ENCODE measurements at regions not wholly inside any gene's neighbourhood (a gene's known extent, or its start where the extent isn't known, plus 50 kb on each side); places are given as distances from the start of the nearest gene placed in this dataset.
"Not testable (repeated sequence)": the region's sequence is repeated elsewhere in the genome, so short reads cannot be mapped to it uniquely, and the experiment has no call there.

DNA sequence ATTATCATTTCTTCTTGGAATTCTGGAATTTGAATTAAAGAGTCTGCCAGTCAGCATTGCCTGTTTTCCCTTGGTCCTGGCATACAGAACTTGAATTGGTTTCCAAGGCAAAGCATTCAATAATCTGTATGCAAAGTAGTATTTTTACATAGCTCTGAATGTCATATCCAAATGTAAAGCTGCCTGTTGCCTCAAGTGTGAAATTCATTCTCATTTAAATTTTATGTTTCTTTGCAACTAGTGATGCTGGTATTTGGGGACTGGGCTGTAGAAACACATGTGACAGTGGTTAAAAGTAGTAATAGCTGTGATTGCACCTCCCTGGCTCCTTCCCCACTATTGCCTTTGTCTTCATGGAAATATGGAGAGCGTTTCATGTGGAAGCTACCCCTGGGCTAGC lies 743.9 kb upstream of the GOLIM4 start:
- DNase-seq: no peak

DNA sequence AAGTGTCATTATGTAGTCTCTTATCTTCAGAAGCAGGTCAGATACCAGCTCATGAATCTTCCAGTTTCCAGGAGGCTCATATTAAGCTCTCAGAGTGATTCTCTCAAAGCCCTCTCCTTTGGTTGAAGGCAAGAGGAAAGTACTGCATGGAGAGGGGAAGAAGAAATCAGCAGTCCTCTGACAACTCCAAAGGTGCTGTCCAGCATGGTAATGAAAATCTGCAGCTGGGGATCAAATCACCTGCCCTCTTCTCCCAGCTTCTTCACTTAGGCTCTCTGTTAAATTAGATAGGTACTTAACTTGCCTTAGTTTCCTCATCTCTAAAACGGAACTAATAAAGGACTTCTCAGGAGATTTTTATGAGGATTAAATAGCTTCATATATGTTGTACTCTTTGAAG lies 738.8 kb upstream of the GOLIM4 start:
- no peak for DNase-seq

DNA sequence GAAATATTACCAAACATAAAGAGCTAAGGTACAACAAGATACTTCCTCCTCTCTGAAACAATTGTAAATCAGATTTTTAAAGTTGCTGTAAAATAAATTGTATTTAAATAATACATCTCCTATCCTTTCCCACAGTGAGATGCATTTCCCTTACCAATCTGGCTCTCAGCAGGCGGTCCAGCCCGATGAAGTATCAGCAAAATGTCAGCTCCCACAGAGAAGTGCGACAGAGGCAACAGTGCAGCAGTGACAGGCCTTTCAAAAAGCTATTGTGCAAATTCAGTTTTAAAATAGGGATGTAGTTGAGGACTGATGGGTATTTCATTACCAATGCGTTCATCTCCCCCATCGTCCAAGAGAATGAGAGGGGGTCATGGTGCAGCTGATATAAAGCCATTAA lies 733.2 kb upstream of the GOLIM4 start:
- no peak for DNase-seq

DNA sequence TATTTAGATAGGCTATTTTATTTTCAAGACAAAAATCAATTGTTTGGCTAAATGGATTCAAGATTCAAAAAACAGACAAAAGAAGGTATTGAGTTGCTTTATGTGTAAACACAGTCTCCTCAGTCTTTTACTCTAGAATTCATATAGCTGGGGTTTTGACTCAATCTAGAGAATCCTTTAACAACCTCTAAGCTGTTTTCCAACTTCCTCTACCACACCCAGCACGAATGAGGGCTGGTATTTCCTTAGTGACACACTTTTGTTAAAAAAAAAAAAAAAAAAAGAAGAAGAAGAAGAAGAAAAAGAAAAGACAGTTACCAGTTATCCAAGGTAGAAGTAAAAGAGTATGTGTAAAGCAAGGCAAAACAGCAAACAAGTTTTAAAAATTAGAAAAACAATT lies 732.8 kb upstream of the GOLIM4 start:
- no peak for DNase-seq

DNA sequence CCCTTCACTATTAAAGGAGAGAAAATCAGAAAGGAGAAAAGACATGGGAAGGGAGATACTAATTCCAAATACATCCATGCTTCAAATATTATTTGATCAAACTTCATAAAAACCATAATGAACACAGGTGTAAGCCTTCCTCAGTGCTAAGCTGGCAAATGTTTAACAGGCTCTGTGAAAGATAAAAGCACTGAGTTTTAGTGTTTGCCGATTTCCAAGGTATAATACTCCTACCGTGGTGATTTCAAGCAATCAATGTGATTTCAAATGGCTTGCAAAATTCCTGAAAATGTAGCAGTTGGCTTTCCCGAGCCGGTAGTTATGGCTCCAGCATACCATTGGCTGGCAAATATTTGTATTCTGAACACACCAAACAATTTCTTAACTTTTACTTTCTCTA lies 732.3 kb upstream of the GOLIM4 start:
- no peak for DNase-seq

DNA sequence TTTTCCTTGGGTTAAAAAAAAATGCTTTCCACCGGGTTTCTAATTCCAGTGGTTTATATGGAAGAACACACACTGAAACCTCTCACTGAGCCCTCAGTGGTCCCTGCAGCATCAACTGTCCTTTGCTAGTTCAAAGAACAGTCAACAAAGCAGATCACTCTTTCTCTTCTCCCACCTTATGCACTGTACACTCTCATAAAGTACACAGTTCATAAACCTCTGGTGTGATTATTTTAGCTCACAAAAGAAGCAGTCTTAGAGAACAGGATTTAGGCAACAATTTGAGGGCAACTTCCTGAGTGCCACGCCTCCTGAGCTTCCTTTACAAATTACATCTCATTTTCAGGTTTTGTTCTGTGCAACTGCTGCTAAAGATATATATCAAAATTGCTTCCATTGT lies 728.4 kb upstream of the GOLIM4 start:
- DNase-seq: no peak

DNA sequence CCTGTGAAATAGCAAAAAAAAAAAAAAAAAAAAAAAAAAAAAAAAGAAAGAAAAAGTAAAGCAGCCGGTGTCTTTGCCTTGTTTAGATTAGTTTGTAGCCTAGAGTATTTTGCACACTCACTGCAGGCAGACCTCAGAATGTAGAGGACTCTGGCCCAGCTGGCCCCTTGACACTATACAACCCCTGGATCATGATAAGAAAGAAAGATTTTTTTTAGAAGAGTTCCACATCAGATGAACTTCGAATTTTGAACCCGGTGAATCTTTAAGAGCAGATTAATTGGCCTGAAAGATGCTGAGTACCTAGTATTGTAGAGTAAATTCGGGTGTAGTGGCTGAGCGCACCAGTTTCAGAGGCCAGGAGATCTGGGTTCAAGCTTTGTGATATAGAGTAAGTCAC lies 727.7 kb upstream of the GOLIM4 start:
- no peak for DNase-seq

DNA sequence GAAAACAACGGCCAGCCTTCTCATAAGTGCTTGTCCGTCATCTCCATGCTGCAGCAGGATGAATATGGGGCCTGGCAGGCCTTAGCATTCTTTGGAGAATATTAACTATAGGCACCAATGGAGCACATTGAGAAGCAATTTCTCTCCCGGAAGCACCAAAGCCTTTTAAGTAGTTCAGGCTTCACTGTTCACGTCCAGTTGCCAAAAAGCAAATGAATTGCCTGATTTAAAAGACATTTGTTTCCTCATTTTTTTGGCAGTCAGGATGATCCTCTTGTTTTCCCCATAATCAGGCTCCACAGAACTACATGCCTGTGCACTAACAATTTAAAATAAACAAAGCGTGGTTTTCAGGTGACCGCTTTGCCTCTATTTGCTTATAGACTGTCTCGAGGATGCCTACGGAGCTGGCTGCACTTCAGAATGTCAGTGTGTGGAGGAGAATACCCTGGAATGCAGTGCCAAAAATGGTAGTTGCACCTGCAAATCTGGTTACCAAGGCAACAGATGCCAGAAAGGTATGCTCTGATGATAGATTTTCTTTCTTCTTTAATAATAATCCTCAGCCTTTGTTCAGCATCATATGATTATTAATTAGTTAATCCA lies 725.2 kb upstream of the GOLIM4 start:
- peak; percentile 2 for DNase-seq

DNA sequence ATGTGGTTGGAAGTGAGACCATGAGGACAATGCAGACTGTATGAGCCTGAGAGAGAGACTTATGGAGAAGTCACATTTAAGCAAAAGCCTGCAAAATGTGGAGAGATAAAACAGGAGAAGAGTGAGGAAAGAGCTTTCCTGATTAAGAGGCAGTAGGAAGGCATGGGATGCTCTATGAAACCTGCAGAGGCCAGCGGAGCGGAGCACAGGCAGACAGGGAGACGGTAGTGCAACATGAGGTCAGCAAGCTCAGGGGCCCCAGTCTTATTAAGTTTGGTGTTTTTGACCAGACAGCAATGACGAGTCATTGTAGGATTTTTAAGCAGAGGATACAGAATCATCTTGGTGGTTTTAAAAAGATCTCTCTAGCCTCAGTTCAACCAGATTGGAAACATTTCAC lies 721.5 kb upstream of the GOLIM4 start:
- DNase-seq: no peak

DNA sequence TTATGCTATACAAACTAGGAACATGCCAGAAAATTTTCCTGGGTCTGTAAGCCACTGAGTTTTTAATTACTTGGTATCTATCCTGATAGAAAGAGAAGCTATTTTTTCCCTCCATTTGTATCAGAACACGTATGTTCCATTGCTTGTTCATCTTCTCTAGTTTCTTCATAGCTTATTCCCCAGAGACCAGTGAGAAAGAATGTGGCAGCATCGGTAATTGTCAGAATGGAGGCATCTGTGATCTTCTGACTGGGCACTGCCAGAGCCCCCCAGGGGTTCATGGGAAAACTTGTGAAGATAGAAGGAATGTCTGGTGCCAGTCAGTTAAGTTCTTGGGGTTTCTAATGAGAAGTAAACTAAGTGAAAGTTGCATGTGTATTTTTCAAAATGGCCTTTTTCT lies 720.2 kb upstream of the GOLIM4 start:
- DNase-seq: no peak

DNA sequence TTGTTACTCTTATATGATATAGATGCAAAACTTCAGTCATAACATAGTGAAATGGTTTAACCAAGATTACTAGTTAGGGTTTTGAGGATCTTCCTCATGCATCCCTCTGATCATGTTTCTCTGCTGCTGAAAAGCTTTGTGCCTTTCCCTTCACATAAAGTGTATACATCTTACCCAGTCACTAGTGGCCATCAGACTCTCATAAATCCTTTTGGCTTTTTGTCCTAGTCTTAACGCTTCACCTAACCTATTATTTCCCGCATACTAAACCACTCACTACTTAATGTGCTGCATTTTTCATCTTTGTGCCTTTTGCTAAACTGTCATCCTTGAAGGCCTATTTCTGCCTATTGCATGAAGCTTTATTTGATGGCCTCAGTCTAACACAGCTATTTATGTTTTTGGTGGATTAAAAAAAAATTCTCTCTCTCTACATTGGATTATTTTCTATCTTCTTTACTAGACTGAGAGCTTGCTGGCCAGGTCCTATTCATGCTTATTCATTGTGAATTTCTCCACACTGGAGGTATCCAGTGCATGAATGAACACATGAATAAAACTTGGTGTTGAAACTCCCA lies 717.6 kb upstream of the GOLIM4 start:
- DNase-seq: no peak

DNA sequence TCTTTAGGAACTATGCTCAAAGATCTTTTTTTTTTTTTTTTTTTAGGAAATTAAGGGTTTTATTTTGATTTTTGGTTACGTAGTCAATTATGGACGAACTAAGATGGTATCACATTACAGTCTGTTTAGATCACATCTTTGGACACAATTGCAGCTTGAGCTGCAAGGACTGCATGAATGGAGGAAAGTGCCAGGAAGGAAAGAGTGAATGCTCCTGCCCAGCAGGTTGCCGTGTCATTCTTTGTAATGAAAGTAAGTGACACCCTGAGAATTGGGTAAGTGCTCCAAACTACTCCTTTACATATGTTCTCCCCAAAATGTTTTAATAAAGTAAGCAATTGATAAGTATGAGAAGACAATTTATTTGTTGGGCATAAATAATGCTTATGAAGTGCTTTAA lies 716.5 kb upstream of the GOLIM4 start:
- no peak for DNase-seq

DNA sequence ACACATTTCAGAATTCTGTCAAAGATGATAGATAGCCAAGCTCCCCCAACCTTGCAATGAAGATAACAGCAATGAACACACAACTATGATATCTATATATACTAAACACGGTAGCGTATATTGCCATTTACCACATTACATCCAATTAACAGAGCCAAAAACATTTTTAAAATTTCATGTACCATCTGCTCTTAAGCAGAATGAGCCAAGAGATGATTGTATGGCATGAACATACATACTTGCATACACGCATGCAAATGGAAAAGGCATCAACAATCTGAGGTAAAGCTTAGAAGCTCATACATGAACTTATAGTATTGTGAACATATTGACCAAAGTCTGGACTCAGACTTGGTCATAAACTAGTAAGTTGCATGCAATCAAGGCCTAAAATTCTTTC lies 712.9 kb upstream of the GOLIM4 start:
- DNase-seq: no peak

DNA sequence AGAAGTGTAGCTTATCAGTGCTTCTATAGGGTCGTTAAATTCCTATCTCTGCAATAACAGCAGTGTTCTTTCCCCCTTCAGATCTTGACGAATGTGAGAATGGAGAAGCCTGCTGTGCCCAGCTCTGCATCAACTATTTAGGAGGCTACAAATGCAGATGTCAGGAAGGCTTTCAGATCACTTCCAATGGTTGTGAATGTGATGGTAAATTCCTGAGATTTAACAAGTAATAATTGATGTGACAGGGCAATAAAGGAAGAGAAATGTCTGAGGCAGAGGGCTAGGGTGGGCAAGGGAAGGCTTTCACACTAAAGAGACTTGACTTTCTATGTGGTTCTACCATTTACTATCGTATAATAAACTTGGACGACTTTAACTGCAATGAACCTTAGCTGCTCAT lies 711.7 kb upstream of the GOLIM4 start:
- DNase-seq: no peak

DNA sequence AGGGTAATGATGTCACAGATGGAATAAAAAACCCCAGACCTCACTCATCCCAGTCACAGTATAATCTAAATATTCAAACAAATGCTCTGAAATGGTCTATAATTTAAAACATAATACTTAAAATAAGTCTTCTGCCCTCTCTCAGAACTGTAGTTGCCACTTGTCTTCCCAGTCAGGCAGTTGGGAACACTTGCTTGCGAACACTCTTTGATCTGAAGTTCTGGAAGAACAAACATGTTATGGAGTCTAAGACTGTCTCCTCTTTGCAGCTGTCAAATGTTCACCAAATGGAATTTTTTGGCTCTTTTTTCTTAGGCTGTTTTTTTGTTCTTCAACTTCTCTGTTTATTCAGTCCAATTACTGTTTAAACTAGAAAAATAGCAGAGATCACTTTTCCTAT lies 711.1 kb upstream of the GOLIM4 start:
- no peak for DNase-seq

DNA sequence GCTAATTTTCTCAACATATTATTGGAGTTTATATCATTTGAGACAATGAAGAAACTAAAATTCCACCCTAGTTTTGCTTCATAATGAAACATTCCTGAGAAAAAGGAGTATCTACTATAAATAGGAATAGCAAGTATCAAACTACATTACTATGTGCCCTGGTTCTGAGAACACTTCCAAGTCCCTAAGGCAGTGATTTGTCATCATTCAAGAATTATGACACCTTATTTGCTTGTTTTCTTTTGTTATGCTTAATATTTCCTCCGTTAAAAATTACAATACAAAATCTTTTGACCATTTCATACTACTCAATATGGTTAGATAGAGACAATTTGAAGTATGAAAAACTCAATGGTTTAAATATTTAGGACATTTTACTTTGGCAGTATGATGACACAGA lies 707.8 kb upstream of the GOLIM4 start:
- no peak for DNase-seq

DNA sequence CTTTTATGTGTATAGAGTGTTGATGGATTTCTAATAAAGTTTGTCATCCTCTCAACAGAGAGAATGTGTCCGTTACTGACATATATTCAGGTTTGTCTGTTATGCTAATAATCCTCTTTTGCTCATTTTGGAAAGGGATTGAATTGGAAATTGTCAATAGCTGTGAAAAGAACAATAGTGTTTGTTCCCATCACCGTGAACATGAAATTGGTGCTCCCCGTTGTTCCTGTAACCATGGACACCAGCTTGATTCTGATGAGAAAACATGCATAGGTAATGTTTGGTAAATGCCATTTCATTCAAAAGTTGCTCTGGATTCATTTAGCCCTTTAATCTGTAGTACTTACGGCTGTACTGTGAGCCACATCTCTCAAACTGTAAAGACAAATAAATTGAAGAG lies 707.0 kb upstream of the GOLIM4 start:
- no peak for DNase-seq

DNA sequence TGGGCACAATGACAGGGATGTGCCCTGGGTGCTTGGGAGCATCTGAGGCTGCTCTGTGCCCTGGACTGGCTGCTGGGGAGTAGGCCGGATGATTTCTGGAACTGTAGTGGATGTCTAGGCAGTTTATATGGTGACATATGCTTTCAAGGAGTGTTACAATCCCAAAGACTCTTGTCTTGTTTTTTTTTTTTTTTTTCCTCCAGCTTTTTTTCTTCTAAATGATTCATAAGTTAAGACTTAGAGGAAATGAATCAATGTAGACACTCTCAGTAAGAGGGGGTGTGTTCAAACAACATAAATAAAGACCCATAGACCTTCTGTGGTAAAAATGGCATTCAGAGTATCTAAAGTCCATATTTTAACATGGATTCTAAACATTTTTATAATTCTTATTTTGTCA lies 706.1 kb upstream of the GOLIM4 start:
- DNase-seq: no peak

DNA sequence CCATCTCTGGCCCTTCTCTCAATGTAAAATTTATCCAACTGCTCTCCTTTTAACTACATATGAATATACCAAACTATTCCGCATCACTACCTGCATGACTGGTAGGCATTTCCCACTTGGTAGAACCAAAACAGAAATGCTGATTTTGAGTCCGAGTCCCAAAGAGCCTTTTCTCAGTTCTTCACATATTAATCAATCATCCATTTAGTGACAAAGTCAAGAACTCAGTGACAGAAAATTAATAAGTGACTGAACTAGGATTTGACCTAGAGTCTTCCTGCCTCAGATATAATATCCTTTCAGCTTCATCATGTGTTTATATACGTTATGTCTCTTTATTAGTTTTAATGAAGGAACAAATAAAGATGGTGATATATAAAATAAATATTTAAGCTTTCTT lies 700.6 kb upstream of the GOLIM4 start:
- no peak for DNase-seq

DNA sequence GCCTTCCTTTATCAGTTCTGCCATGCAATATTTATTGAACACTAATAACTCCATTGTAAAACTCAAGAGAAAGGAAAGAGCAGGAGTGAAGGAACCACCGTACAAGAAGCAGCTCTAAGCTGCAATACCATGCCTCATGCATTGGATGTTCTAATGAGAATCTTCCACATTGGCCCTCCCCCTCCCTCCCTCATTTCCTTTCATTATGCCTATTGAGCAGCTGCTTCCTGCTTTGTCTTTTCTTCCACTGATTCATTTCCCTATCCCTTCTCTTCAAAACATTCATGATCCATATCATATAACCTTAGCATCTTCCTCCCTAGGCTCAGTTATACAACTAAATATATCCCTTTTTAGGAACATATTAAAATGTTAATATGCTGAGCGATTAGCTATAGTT lies 698.7 kb upstream of the GOLIM4 start:
- DNase-seq: no peak

DNA sequence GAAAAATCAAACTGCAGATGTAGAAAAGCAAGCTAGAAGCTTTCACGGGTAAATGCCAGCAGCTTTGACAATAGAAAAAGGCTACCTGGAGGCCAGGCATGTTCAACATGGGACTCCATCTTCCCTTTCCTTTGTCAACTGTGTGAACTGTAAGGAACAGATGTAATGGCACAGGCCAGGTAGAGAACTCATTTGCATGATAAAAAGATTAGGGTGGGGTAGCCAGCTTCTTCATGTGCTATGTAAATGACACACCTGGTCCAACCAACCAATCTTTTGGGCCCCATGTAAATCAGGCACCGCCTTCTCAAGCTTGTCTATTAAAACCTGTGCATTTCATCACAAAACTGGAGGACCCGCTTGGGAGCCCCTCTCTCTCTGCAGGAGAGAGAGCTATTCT lies 686.5 kb upstream of the GOLIM4 start:
- DNase-seq: no peak

DNA sequence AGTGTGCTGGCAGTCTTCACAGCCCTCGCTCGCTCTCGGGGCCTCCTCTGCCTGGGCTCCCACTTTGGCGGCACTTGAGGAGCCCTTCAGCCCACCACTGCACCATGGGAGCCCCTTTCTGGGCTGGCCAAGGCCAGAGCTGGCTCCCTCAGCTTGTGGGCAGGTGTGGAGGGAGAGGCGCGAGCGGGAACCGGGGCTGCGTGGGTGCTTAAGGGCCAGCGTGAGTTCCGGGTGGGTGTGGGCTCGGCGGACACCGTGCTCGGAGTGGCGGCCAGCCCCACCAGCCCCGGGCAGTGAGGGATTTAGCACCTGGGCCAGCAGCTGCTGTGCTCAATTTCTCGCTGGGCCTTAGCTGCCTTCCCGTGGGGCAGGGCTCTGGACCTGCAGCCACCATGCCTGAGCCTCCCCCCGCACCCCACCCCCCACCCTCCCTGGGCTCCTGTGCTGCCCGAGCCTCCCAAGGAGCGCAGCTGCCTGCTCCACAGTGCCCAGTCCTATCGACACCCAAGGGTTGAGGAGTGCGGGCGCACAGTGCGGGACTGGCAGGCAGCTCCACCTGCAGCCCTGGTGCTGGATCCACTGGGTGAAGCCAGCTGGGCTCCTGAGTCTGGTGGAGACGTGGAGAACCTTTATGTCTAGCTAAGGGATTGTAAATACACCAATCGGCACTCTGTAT lies 684.4 kb upstream of the GOLIM4 start:
- DNase-seq: not testable (repeated sequence)

DNA sequence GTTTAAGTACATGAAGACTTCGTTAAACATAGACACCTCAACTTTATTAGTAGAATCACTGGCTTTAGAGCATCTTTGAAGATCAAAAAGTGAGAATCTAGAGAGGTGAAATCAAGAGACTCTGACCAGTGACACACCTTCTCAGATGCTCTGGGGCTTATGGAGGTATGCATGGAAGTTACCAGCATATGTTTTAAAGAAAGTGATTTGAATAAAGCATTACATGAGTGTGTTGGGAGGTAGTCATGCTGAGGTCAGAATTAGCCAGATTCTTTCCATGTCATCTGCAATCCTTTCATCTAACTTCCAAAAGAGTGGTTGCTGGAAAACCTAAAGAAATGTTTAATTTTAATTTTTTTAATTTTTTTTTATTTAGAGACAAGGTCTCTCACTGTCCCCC lies 658.0 kb upstream of the GOLIM4 start:
- no peak for DNase-seq

DNA sequence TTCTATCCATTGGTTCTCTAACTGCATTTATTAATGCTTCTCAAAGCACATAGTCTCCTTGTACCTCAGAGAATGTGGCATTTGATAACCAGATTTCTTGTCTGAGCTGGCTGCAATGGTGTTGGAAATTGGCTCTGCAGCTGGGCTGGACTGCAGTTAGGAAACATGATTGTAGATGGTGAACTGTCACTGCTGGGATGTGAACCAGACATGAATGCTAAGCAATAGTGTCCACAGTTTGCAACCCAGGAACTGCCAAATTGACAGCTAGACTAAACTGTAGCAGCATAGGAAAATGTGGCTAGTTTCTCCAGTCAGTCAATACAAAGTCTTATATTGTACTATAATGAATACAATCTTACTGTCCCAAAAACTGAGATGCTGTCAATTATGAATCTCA lies 656.6 kb upstream of the GOLIM4 start:
- no peak for DNase-seq

DNA sequence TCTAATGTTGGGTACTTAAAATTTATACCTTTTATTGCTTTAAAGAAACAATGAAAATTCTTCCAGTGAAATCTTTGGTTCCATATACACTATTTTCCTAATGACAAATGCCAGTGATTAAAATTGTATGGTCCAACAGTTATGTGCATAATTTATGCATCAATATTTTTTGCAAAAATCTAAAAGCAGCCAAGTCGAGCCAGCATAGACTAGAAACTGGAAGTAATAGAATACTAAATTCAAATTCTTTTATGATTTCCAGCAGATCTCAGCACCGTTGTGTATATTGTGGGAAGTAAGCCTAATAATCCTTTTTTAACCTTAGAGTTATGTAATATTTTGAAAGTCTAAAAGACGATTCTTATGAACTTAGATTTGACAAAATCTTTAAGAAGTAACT lies 652.0 kb upstream of the GOLIM4 start:
- no peak for DNase-seq

Measured in DMS79 treated with DMSO at 0.1 percent for 48 hours (cell line).